Stimulated activated CD4-positive, alpha-beta T cell treated with anti-CD3 and anti-CD28 coated beads, Interleukin-1b, Interleukin-23, amount 100 ng/mL, for 4 hours (primary cell): ENCODE measurements at regions not wholly inside any gene's neighbourhood (a gene's known extent, or its start where the extent isn't known, plus 50 kb on each side); places are given as distances from the start of the nearest gene placed in this dataset.
"Not testable (repeated sequence)": the region's sequence is repeated elsewhere in the genome, so short reads cannot be mapped to it uniquely, and the experiment has no call there.

Source experiments
- DNase-seq, 2 donors: peaks; one replicate each; pipeline ENCODE4 v3.0.0-alpha.2; 2020; ENCODE audit warnings: low read depth in 2 of 2

DNA sequence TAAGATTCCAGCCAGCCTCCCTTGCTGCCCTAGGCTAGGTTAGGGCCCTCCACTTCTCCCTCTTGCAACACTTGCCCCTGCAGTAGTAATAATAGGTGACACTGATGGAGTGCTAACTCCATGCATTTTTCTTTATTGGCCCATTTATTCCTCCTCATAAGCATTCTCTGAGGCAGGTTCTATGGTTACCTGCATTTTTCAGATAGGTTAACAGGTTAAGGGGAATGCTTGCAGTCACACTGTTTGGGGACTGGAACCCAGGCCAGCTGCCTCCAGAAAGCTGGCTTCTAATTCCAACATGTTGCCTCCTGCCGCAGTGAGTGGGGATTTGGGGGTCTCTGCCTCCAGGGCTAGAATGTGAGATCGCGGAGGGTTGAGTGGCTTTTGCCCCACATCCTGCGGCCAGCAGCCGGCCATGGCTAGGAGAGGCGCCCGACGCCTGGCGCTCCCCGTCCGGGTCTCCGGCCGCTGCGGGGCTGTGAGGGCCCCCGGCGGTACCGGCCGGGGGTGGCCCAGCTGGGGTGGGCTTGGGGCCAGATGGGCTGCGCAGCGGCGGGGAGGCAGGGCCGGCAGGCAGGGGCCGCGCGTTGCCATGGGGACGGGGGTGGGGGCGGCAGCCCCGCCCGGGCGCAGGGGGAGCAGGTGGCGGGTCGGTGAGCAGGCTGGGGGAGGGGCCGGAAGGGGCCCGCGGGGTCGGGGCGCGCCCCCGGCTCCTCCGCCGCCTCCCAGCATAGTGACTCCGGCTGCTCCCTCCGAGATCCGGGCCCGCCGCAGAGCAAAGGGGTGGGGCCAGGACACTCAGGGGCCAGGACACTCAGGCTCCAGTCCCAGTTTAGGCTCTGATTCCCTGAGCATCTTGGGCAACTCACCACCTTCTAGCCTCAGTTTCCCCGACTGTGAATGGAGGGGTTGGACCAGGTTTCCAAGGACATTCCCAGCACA lies 68.4 kb upstream of the SSBP3 start:
- no peak for DNase-seq

DNA sequence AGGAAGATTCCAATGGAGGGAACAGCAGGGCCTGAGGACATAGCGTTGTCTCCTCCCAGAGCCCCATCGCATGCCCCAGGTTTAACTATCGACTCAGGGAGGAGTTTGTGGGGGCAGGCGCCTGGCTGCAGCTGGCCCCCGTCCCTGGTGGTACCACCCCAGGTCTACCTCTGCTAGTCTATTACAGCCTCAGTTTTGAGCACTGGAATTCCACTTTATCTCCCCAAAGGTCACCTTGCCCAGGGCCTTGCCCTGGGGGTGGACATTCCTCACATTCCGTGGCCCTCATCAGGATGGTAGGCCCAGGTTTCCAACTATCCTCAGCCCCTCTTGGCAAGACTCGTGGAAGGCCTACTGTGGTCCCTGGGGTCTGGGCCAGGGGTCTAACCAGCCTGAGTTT lies 65.4 kb upstream of the SSBP3 start:
- DNase-seq = no peak

DNA sequence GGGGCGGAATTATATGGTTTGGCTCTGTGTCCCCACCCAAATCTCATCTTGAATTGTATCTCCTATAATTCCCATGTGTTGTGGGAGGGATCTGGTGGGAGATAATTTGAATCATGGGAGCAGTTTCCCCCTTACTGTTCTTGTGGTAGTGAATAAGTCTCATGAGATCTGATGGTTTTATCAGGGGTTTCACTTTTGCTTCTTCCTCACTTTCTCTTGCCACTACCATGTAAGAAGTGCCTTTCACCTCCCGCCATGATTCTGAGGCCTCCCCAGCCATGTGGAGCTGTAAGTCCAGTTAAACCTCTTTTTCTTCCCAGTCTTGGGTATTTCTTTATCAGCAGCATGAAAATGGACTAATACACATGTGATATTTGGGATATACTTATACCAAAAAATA lies 63.2 kb upstream of the SSBP3 start:
- not testable (repeated sequence) for DNase-seq

GRCh38 chr1:54468288-54469084 lies 62.3 kb upstream of the SSBP3 start:
- DNase-seq = not testable (repeated sequence)

- no peak for DNase-seq
These were observed 59.2 kb upstream of the SSBP3 start for GRCh38 chr1:54465351-54465811.

DNA sequence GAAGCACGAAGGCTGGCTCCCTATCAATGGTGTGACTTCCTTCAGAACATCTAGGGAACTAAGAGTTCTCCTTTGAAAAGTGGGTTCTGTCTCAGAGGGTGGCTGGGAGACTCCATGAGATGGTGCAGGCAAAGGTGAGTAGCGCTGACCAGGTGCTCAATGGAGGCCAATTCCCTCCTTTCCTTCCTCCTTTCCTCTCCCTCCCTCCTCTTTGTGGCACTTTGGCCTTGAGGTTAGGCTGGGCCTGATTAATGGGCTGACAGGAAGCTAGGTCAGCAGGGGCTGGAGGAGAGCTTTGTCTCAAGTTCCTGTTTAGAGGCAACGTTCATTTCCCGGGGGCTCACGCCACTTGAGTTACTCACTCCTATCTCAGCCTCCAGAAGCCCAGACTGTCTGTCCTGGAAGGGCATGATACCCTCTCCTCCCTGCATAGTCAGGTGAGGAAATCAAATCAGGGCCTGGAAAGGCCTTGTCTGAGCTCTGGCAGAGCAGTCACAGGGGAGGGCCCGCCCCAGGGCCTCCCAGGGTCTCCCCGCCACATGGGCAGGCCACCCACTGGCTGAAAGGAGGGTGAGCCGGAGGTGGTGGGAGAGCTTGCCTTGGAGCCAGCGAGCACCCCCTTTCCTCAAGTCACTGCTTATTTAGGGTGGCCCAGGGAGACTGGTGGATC lies 58.4 kb upstream of the SSBP3 start:
- DNase-seq = no peak

- DNase-seq = no peak
These were observed 57.9 kb upstream of the SSBP3 start for GRCh38 chr1:54464031-54464476.

DNA sequence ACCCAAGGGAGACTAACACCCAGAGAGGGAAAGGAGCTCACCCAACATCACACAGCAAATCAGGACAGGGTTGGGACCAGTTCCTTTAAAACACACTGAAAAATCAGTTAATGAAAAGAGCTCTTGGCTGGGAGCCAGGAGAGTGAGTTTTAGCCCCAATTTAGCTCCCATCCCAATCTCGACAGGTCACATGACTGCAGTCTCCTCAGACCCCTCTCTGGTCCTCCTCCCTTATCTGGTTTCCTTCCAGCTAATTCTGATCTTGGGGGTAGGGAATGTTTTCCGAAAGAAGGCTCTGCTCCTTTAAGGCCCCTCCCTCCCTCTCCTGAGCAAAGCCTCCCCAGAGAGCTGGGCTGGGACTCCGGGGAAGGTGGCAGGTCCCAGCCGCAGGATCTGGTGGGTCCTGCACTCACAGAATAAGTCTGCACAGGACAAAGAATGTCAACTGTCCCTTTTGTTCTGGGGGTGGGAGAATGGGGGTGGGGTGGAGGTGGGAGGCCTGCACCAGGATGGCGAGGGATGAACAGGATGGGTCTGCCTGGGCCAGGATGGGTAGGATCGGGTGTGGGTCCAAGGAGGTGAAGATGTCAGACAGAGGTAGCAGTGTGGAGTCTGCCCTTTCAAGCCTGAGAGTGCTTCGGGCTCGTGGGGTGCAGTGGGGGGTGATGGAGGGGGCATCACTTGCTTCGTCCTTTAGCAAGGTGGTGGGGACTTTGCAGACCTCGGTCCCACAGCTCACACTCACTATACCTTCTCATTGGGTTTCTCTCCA lies 57.3 kb upstream of the SSBP3 start:
- DNase-seq = no peak

DNA sequence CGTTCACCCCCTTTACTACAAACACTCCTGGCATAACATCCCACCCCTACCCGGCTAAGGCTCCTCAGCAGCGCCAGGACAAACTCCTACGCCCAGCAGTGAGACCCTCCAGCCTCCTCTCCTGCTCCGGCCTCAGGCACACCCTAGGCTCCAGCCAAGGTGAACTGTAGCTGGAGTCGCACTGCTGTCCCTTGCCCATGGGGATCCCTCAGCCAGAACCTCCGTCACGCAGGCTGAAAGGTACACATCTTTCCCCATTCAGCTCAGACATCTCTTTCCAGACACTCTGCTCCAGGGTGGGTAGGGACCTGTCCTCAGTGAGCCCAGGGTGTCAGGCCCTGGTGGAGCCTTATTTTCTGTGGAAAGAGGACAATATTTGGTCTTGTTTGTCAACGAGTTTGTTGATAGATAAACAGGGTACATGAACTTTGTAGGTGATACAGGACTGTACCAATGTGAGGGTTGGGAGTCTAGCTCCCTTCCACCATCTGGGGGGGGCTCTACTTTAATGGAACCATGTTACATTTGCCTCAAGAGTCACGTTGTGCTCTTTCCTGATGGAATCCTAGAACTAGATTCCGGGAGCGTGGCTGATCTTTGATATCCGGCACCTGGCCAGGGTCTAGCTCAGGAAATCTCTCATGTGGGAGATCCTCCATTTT lies 56.5 kb upstream of the SSBP3 start:
- DNase-seq = no peak

DNA sequence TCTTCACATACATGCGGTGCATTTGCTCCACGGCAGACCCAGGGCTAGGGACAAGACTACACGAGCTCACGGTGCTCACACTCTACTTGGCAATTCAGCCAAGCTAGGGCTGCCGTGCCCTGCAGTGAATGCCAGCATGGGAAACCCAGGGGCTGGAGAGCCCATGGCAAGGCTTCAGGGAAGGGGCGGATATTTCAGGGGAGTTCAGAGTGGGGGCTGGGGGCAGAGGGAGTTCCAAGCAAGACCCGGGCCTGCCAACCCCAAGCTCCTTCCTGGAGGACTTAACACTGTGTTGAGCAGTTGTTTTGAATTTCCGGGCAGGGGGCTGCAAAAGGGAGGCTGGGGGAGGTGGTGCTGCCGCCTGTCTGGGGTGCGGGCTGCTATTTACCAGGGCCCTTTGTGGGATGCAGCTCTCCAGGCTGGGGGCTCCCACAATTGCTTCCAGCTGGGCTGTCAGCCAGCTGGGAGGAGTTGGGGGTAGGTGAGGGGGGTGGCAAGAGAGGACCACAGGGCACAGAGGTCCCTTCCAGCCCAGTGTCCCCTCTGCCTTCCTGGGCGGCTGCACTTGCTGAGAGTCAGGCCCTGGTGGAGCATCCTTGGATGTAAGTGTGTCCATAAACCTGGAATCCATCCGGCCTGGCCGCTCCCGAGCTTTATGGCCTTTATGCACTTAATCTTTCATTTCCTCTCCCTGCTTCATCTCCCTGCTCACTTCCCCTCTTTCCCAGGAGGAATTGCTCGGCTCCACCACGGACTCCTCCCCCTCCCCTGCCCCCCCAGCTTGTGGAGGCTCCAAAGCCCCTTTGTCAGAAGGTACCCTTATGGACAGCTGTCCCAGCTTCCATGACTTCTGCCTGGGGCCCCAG lies 55.8 kb upstream of the SSBP3 start:
- no peak for DNase-seq

- no peak for DNase-seq
These were observed 54.7 kb upstream of the SSBP3 start for GRCh38 chr1:54460861-54461387.

DNA sequence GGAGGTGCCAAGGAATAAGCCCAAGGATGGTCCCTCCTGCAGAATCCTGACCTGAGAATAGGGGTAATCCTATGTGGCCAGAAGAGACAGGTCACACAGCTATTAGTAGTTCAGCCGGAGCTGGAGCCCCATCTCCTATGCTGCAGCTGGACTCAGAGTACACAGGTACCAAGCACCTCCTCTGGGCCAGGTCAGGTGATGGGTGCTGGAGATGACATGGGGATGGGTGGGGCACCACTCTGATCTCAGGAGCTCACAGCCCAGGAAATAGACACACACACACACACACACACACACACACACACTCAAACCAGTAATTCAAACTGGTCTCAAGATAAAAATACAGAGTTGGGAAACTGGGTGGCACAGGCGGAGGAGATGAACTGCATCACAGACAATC lies 54.2 kb upstream of the SSBP3 start:
- DNase-seq = no peak

DNA sequence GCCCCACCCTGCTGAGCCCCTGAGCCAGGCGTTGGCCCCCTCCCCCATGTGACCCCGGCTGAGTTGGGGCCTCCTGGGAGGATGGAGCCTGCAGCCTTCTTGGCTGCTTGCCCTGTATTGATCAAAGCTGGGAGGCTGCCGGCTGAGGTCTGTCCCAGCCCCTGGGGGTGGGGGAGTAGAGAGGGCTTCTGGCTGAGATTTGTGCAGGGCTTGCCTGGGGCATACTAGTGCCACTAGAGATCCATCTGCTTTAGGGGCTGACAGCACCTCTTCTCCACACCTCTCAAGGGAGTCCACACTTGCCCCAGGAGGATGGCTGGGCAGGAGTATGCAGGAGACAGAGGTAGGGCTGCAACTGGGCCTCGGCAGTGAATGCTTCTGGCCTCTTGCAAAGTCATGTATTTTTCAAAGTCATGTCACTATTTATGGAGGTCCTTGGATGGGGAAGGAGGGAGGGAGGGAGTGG lies 53.6 kb upstream of the SSBP3 start:
- DNase-seq = no peak

- DNase-seq = no peak
These were observed 52.9 kb upstream of the SSBP3 start for GRCh38 chr1:54459140-54459539.

- no peak for DNase-seq
These were observed 50.8 kb upstream of the SSBP3 start for GRCh38 chr1:54456921-54457529.

DNA sequence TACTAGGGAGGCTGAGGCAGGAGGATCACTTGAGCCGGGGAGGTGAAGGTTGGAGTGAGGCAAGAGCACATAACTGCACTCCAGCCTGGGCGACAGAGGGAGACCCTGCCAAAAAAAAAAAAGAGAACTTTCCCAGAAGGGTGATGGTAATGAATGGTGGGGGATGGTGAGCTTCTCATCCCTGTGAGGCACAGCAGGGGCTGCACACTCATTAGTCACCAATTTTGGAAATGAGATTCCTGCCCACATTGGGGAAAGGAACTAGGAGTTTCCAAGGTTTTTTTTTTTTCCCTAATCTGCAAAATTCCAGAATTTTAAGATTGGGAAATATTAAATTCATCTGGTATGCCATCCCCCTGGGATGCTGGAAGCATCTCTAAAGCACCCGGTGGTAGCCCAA lies 50.2 kb upstream of the SSBP3 start:
- no peak for DNase-seq
